ENCODE measurements at regions not wholly inside any gene's neighbourhood (a gene's known extent, or its start where the extent isn't known, plus 50 kb on each side); places are given as distances from the start of the nearest gene placed in this dataset.

DNA sequence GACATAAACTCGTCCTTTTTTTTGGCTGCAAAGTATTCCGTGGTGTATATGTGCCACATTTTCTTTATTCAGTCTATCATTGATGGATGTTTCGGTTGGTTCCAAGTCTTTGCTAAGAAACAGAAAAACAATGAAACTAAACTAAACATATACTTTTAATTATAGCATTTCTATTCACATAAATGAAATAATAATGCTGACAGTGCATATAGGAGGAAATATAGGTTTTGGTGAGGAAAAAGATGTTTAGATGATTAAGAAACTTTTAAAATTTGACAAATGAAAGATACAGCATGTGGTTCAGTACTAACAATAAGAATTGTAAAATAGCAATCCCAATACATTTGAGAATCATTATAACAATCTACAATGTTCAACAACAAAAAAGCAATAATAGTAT is 1094.5 kb upstream of the CDH6 start:
- ChIA-PET CTCF (no interaction called here), POLR2A (no interaction called here)
- no peak overlapping the region for H3K4me3 ChIP-seq (ENCODE audit: low read depth, low read length)
- no peak for TF ChIP-seq CTCF (IDR thresholded peaks at IDR 0.05; ENCODE audit: low read depth, low read length)
- H3K27ac ChIP-seq (ENCODE audit: low read depth, low read length): no peak overlapping the region
- no peaks in the 10 kb centered on the region for H3K9me3 ChIP-seq (ENCODE audit: control insufficient read depth, insufficient read depth, low read length)
- H3K27me3 ChIP-seq (ENCODE audit: control insufficient read depth, insufficient read depth, low read length): no peaks in the 10 kb centered on the region
- DNase-seq (ENCODE audit: low read depth, low spot score): no peak

DNA sequence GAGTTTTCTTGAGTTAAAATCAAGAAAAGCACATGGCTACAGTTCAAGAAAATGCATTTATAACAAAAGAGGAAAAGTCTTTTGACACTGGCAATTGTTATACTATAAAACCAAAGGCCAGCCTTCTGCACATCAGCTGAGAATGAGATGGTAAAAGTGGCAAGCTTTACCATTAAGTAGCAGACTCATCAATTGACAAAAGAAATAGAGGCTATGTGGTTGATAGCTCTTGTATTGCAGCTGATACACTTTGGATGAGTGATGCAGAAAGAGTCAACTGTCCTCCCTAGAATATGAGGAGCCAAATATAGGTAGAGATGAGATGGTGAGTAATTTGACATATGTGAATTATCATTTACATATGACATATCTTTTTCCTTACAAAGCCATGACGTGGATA is 1100.9 kb upstream of the CDH6 start:
- H3K27me3 ChIP-seq (ENCODE audit: control insufficient read depth, insufficient read depth, low read length): no peaks in the 10 kb centered on the region
- no peak for DNase-seq (ENCODE audit: low read depth, low spot score)
- CTCF ChIA-PET: no interaction called here
- TF ChIP-seq CTCF (IDR thresholded peaks at IDR 0.05; ENCODE audit: low read depth, low read length): no peak
- H3K9me3 ChIP-seq (ENCODE audit: control insufficient read depth, insufficient read depth, low read length): no peaks in the 10 kb centered on the region
- H3K27ac ChIP-seq (ENCODE audit: low read depth, low read length): no peak overlapping the region
- POLR2A ChIA-PET: no interaction called here
- H3K4me3 ChIP-seq (ENCODE audit: low read depth, low read length): no peak overlapping the region

DNA sequence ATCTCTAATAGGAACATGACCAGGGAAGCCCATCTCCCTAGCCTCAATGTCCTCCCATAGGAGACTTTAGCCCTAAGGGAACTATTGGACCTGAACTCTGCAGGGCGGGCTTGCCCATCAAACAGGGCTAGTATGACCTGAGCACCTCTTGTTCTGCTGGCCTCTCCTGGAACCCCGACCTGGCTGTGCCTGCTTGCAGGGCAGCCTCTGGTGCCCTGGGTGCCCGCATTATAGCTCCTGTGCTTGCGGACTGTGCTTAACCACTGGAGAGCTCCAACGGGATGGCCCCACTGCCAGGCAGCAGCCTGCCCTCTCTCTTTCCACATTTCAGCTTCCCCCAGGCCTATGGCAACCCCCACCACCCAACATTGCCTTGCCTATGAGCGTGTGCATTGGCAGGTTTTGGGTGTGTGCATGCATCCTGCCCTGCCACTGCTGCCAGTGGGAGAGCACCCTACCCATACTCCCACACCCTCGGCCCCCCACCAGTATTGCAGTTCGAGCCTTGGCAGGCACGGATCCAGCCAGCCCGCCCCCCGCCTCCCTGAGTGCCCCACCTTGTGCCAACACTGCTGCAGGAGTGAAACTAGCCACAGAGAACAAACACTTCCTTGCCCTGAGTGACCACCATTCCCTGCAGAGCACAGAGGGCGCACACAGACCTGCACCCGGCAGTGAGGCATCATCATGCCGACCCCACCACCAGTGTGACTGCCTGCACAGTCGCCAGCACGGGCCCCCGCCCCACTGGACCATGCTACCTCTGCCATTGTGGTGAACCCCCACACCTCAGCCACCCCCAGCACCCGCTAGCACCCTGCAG is 1123.8 kb upstream of the CDH6 start:
- Histone ChIP-seq H3K4me3 (ENCODE audit: low read depth, low read length) (no peak overlapping the region), H3K27ac (ENCODE audit: low read depth, low read length) (no peak overlapping the region), H3K9me3 (ENCODE audit: control insufficient read depth, insufficient read depth, low read length) (peaks cover 10% of the 10 kb centered on the region), H3K27me3 (ENCODE audit: control insufficient read depth, insufficient read depth, low read length) (no peaks in the 10 kb centered on the region)
- DNase-seq (ENCODE audit: low read depth, low spot score): no peak
- TF ChIP-seq CTCF (IDR thresholded peaks at IDR 0.05; ENCODE audit: low read depth, low read length): no peak
- ChIA-PET CTCF (no interaction called here), POLR2A (no interaction called here)

GRCh38 chr5:30063503-30063902 is 1130.0 kb upstream of the CDH6 start:
- ChIA-PET CTCF (no interaction called here), POLR2A (no interaction called here)
- Histone ChIP-seq H3K9me3 (ENCODE audit: control insufficient read depth, insufficient read depth, low read length) (no peaks in the 10 kb centered on the region), H3K27me3 (ENCODE audit: control insufficient read depth, insufficient read depth, low read length) (no peaks in the 10 kb centered on the region), H3K27ac (ENCODE audit: low read depth, low read length) (no peak overlapping the region), H3K4me3 (ENCODE audit: low read depth, low read length) (no peak overlapping the region)
- DNase-seq (ENCODE audit: low read depth, low spot score): no peak
- TF ChIP-seq CTCF (IDR thresholded peaks at IDR 0.05; ENCODE audit: low read depth, low read length): no peak

- no peaks in the 10 kb centered on the region for H3K27me3 ChIP-seq (ENCODE audit: control insufficient read depth, insufficient read depth, low read length)
- H3K4me3 ChIP-seq (ENCODE audit: low read depth, low read length): no peak overlapping the region
- DNase-seq (ENCODE audit: low read depth, low spot score): no peak
- no peak for TF ChIP-seq CTCF (IDR thresholded peaks at IDR 0.05; ENCODE audit: low read depth, low read length)
- H3K27ac ChIP-seq (ENCODE audit: low read depth, low read length): no peak overlapping the region
- ChIA-PET CTCF (no interaction called here), POLR2A (no interaction called here)
- no peaks in the 10 kb centered on the region; the same call in 1 of the 2 replicates for H3K9me3 ChIP-seq (ENCODE audit: control insufficient read depth, insufficient read depth, low read length)
These were observed 1141.5 kb upstream of the CDH6 start for GRCh38 chr5:30051976-30052375.
